HEK293T (cell line): ENCODE measurements at regions not wholly inside any gene's neighbourhood (a gene's known extent, or its start where the extent isn't known, plus 50 kb on each side); places are given as distances from the start of the nearest gene placed in this dataset.

Source experiments
- BHLHE40 ChIP-seq: fragments of 450-650 bp; IDR thresholded peaks from 2 replicates; pipeline ENCODE4 v1.6.1; 2016; ENCODE audit warnings: mild to moderate bottlenecking, moderate library complexity, borderline replicate concordance
- CTBP1 ChIP-seq: fragments of 450-650 bp; IDR thresholded peaks from 2 replicates; pipeline ENCODE4 v1.6.1; 2016; ENCODE audit warnings: borderline replicate concordance
- ELF4 ChIP-seq: fragments of 450-650 bp; IDR thresholded peaks from 2 replicates; pipeline ENCODE4 v1.6.1; 2017; ENCODE audit warnings: antibody characterized with exemption
- FOXA1 ChIP-seq: fragments of 450-650 bp; IDR thresholded peaks from 2 replicates; pipeline ENCODE4 v1.6.1; 2016; ENCODE audit warnings: mild to moderate bottlenecking
- FOXK2 ChIP-seq: fragments of 450-650 bp; IDR thresholded peaks from 2 replicates; pipeline ENCODE4 v1.6.1; 2016; ENCODE audit warnings: mild to moderate bottlenecking
- FOXM1 ChIP-seq: fragments of 450-650 bp; IDR thresholded peaks from 2 replicates; pipeline ENCODE4 v1.6.1; 2017; ENCODE audit warnings: mild to moderate bottlenecking, borderline replicate concordance
- L3MBTL2 ChIP-seq: fragments of 450-650 bp; conservative IDR thresholded peaks from 2 replicates; pipeline ENCODE4 v1.6.1; 2016; ENCODE audit warnings: mild to moderate bottlenecking
- LEF1 ChIP-seq: fragments of 450-650 bp; IDR thresholded peaks from 2 replicates; pipeline ENCODE4 v1.6.1; 2017; ENCODE audit warnings: mild to moderate bottlenecking, borderline replicate concordance
- NFRKB ChIP-seq: fragments of 450-650 bp; IDR thresholded peaks from 2 replicates; pipeline ENCODE4 v1.6.1; 2016; ENCODE audit warnings: mild to moderate bottlenecking, moderate library complexity
- PKNOX1 ChIP-seq: fragments of 450-650 bp; IDR thresholded peaks from 2 replicates; pipeline ENCODE4 v1.6.1; 2016
- SP1 ChIP-seq: fragments of 450-650 bp; IDR thresholded peaks from 2 replicates; pipeline ENCODE4 v1.6.1; 2017
- SUZ12 ChIP-seq: fragments of 450-650 bp; IDR thresholded peaks from 2 replicates; pipeline ENCODE4 v1.6.1; 2016; ENCODE audit warnings: mild to moderate bottlenecking
- TARDBP ChIP-seq: fragments of 450-650 bp; IDR thresholded peaks from 2 replicates; pipeline ENCODE4 v1.6.1; 2016

GRCh38 chr10:57689596-57690297 lies 577.9 kb downstream of the IPMK start:
- no peak for TF ChIP-seq TARDBP
- TF ChIP-seq ELF4, result no peak
- no peak for TF ChIP-seq NFRKB
- TF ChIP-seq CTBP1, result no peak
- TF ChIP-seq FOXK2, result no peak
- no peak for TF ChIP-seq FOXA1
- no peak for TF ChIP-seq BHLHE40
- no peak for TF ChIP-seq L3MBTL2
- TF ChIP-seq SUZ12, result no peak
- TF ChIP-seq PKNOX1, result no peak
- TF ChIP-seq SP1, result no peak
- no peak for TF ChIP-seq FOXM1
- TF ChIP-seq LEF1, result no peak
